NT2/D1 (cell line): ENCODE measurements at regions not wholly inside any gene's neighbourhood (a gene's known extent, or its start where the extent isn't known, plus 50 kb on each side); places are given as distances from the start of the nearest gene placed in this dataset.

Source experiments
- YY1 ChIP-seq: IDR thresholded peaks from 2 replicates; pipeline ENCODE4 v1.6.1; 2011; ENCODE audit not compliant: insufficient read length, insufficient read depth
- ZNF274 ChIP-seq: IDR thresholded peaks from 2 replicates; pipeline ENCODE4 v1.6.1; 2011; ENCODE audit warnings: mild to moderate bottlenecking, low read depth, low read length

GRCh38 chr17:71494062-71494855 is 626.6 kb upstream of the SOX9 start:
- no peak for TF ChIP-seq YY1
- TF ChIP-seq ZNF274, result no peak
